HL-60 (cell line): ENCODE measurements at regions not wholly inside any gene's neighbourhood (a gene's known extent, or its start where the extent isn't known, plus 50 kb on each side); places are given as distances from the start of the nearest gene placed in this dataset.

Experiments
- CTCF ChIP-seq: IDR thresholded peaks from one replicate; pipeline ENCODE4 v1.5.1; 2011; ENCODE audit warnings: low read length, control low read depth, inconsistent platforms; ENCODE audit not compliant: insufficient read depth
- POLR2AphosphoS5 ChIP-seq: IDR thresholded peaks from 2 replicates; pipeline ENCODE4 v1.6.1; 2012; ENCODE audit warnings: low read depth
- SPI1 ChIP-seq: IDR thresholded peaks from 2 replicates; pipeline ENCODE4 v1.6.1; 2012; ENCODE audit warnings: low read depth, mild to moderate bottlenecking, borderline replicate concordance
- TF ChIP-seq, protein P1 (sequence below): IDR thresholded peaks from 2 replicates; pipeline ENCODE4 v1.6.1; 2012; ENCODE audit warnings: low read depth; ENCODE audit not compliant: insufficient replicate concordance

GRCh38 chr2:4803396-4803795 is 888.8 kb upstream of the SOX11 start:
- TF ChIP-seq, protein P1, sequence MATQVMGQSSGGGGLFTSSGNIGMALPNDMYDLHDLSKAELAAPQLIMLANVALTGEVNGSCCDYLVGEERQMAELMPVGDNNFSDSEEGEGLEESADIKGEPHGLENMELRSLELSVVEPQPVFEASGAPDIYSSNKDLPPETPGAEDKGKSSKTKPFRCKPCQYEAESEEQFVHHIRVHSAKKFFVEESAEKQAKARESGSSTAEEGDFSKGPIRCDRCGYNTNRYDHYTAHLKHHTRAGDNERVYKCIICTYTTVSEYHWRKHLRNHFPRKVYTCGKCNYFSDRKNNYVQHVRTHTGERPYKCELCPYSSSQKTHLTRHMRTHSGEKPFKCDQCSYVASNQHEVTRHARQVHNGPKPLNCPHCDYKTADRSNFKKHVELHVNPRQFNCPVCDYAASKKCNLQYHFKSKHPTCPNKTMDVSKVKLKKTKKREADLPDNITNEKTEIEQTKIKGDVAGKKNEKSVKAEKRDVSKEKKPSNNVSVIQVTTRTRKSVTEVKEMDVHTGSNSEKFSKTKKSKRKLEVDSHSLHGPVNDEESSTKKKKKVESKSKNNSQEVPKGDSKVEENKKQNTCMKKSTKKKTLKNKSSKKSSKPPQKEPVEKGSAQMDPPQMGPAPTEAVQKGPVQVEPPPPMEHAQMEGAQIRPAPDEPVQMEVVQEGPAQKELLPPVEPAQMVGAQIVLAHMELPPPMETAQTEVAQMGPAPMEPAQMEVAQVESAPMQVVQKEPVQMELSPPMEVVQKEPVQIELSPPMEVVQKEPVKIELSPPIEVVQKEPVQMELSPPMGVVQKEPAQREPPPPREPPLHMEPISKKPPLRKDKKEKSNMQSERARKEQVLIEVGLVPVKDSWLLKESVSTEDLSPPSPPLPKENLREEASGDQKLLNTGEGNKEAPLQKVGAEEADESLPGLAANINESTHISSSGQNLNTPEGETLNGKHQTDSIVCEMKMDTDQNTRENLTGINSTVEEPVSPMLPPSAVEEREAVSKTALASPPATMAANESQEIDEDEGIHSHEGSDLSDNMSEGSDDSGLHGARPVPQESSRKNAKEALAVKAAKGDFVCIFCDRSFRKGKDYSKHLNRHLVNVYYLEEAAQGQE, result no peak
- no peak for TF ChIP-seq POLR2AphosphoS5
- no peak for TF ChIP-seq CTCF
- TF ChIP-seq SPI1, result no peak
